Upper lobe of left lung (tissue), 6 donors: ENCODE measurements at regions not wholly inside any gene's neighbourhood (a gene's known extent, or its start where the extent isn't known, plus 50 kb on each side); places are given as distances from the start of the nearest gene placed in this dataset.

ENCODE experiments used
- ATAC-seq, 2 donors: fragments of 200-7000 bp; cut with Tn5 transposase; one replicate each; pipeline ENCODE4 v1.9.1; 2022; ENCODE audit warnings: mild to moderate bottlenecking in 2 of 2, moderate library complexity in 2 of 2; ENCODE audit not compliant: low FRiP score in 2 of 2
- DNase-seq, 2 donors: peaks; one replicate each; pipeline ENCODE4 v3.0.0-alpha.2; 2019 to 2020
- H3K27ac ChIP-seq, 4 donors: fragments of 200-600 bp; sonication (generic); one replicate each; pipeline ENCODE4 v1.5.1; 2016 to 2019
- H3K27me3 ChIP-seq, 4 donors: fragments of 200-600 bp; sonication (generic); one replicate each; pipeline ENCODE4 v1.5.1; 2017 to 2019
- H3K36me3 ChIP-seq, 4 donors: fragments of 200-600 bp; sonication (generic); one replicate each; pipeline ENCODE4 v1.5.1; 2016 to 2019
- H3K4me1 ChIP-seq, 4 donors: fragments of 200-600 bp; sonication (generic); one replicate each; pipeline ENCODE4 v1.5.1; 2018 to 2019
- H3K4me3 ChIP-seq, 4 donors: fragments of 200-600 bp; sonication (generic); one replicate each; pipeline ENCODE4 v1.5.1; 2017 to 2019; ENCODE audit warnings: mild to moderate bottlenecking in 2 of 4, moderate library complexity in 1 of 4
- H3K9me3 ChIP-seq, 4 donors: fragments of 200-600 bp; sonication (generic); one replicate each; pipeline ENCODE4 v1.5.1; 2018 to 2019
- CTCF ChIP-seq, 6 experiments: fragments of 450-650 bp in 4 of 6; fragments of 200-600 bp in 2 of 6; sonication (generic) in 2 of 6; IDR thresholded peaks; one replicate each; pipeline ENCODE4 v1.5.1; 2016 to 2019; ENCODE audit warnings: antibody characterized with exemption in 6 of 6
- EP300 ChIP-seq, 4 donors: sonication (generic); formaldehyde crosslinking; IDR thresholded peaks; one replicate each; pipeline ENCODE4 v1.5.1; 2017; ENCODE audit warnings: antibody characterized with exemption in 4 of 4, control low read depth in 2 of 4
- POLR2A ChIP-seq, 4 donors: fragments of 450-650 bp; IDR thresholded peaks; one replicate each; pipeline ENCODE4 v1.5.1; 2016 to 2017; ENCODE audit warnings: antibody characterized with exemption in 4 of 4, mild to moderate bottlenecking in 2 of 4
- POLR2AphosphoS5 ChIP-seq, 2 donors: sonication (generic); formaldehyde crosslinking; IDR thresholded peaks; one replicate each; pipeline ENCODE4 v1.5.1; 2017; ENCODE audit warnings: antibody characterized with exemption in 2 of 2
- WGBS, 2 donors: methylation state at CpG; one replicate each; pipeline ENCODE4 v1.1.5; 2017 to 2018; 5-methylcytosine and 5-hydroxymethylcytosine counted together
- donor health status: DM: no; HTN: no; CAD: no; lungs with moderate emphysema.
- donor health status: DM: no; HTN: yes; CAD: no; lungs with severe emphysema.

DNA sequence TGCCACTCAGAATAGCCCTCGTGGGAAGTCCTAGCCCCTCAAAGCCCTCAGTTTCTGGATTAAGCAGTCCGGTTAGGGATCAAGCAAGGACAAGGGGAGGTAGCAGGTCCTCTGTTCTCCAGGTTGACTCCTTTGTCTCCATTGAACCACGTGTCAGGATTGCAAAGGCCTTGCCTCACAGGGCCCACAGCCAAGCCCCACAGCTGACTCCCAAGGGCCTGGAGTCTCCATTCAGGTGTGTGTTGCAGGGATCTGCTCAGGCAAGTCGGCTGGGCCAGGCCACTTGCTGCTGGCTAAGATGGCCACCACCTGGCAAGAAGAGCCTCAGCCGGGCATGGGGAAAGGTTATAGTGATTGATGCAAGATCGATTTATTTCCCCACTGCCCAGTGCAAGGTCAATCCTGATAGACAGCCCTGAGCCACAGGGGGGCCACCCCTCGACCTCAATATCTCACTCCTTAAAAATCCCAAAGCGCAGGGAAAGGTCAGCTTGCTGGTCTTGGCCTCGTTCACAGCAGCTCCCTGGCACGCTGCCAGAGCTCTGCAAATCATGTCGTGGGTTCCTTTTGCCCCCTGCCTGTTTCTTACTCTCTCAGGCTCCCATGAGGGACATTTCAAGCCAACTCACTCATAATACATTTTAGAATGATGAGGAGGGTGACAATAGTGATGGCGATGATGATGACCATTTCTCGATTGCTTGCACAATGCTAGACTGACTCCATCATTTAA lies 75.9 kb downstream of the EDN3 start:
- H3K4me3 ChIP-seq, result no peak overlapping the region
- no peaks in the 10 kb centered on the region for H3K9me3 ChIP-seq
- TF ChIP-seq POLR2AphosphoS5 (IDR thresholded peaks at IDR 0.05), result no peak
- 73 to 81% methylated on average over 9 to 13 of the region's 13 CpGs for WGBS, 2 donors
- no peaks in the 10 kb centered on the region for H3K36me3 ChIP-seq
- H3K27ac ChIP-seq, result no peak overlapping the region
- ATAC-seq, result no peak
- H3K27me3 ChIP-seq, result no peaks in the 10 kb centered on the region
- no peaks in the 10 kb centered on the region for H3K4me1 ChIP-seq
- no peak for DNase-seq

GRCh38 chr20:59376998-59377397 lies 76.6 kb downstream of the EDN3 start:
- Histone ChIP-seq H3K36me3 (no peaks in the 10 kb centered on the region), H3K4me1 (no peaks in the 10 kb centered on the region), H3K9me3 (no peaks in the 10 kb centered on the region), H3K4me3 (no peak overlapping the region), H3K27ac (no peak overlapping the region), H3K27me3 (no peaks in the 10 kb centered on the region)
- ATAC-seq, result no peak
- DNase-seq, result no peak
- 58 to 60% methylated on average over 5 to 8 of the region's 8 CpGs for WGBS, 2 donors
- TF ChIP-seq POLR2A (IDR thresholded peaks at IDR 0.05), result no peak
- no peak for TF ChIP-seq CTCF (IDR thresholded peaks at IDR 0.05)
- TF ChIP-seq EP300 (IDR thresholded peaks at IDR 0.05), result no peak
- no peak for TF ChIP-seq POLR2AphosphoS5 (IDR thresholded peaks at IDR 0.05)

DNA sequence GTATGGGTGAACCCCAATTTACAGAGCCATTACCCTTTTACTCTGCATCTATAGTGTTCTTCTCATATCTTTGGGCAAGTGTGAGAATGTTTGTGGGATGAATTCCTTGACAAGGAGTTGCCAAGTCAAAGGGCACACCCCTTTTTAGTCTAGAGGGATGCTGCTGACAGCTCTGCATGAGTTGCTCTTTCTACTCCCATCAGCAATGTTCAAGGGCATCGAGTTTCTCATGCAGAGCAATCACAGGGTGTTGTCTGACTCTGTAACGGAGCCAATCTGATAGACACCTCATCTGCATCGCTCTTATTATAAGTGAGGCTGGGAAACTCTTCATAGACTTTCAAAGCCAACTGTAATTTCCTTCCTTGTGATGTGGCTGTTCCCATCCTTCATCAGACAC lies 77.4 kb downstream of the EDN3 start:
- no peaks in the 10 kb centered on the region for H3K27me3 ChIP-seq
- DNase-seq, result no peak
- no peak overlapping the region for H3K4me3 ChIP-seq
- H3K27ac ChIP-seq, result no peak overlapping the region
- H3K36me3 ChIP-seq, result no peaks in the 10 kb centered on the region
- H3K4me1 ChIP-seq, result no peaks in the 10 kb centered on the region
- WGBS, 2 donors, result 59 to 81% methylated on average over 3 of the region's 3 CpGs
- H3K9me3 ChIP-seq, result no peaks in the 10 kb centered on the region
- no peak for ATAC-seq
- TF ChIP-seq POLR2AphosphoS5 (IDR thresholded peaks at IDR 0.05) (no peak), EP300 (IDR thresholded peaks at IDR 0.05) (no peak), POLR2A (IDR thresholded peaks at IDR 0.05) (no peak), CTCF (IDR thresholded peaks at IDR 0.05) (no peak)

GRCh38 chr20:59378396-59378795 lies 78.0 kb downstream of the EDN3 start:
- DNase-seq (no peak), ATAC-seq (no peak)
- Histone ChIP-seq H3K27ac (no peak overlapping the region), H3K4me1 (no peaks in the 10 kb centered on the region), H3K4me3 (no peak overlapping the region), H3K9me3 (no peaks in the 10 kb centered on the region), H3K36me3 (no peaks in the 10 kb centered on the region), H3K27me3 (no peaks in the 10 kb centered on the region)
- TF ChIP-seq EP300 (IDR thresholded peaks at IDR 0.05) (no peak), POLR2AphosphoS5 (IDR thresholded peaks at IDR 0.05) (no peak), POLR2A (IDR thresholded peaks at IDR 0.05) (no peak), CTCF (IDR thresholded peaks at IDR 0.05) (no peak)
- WGBS, 2 donors, result 86 to 93% methylated on average over 1 of the region's 1 CpG

DNA sequence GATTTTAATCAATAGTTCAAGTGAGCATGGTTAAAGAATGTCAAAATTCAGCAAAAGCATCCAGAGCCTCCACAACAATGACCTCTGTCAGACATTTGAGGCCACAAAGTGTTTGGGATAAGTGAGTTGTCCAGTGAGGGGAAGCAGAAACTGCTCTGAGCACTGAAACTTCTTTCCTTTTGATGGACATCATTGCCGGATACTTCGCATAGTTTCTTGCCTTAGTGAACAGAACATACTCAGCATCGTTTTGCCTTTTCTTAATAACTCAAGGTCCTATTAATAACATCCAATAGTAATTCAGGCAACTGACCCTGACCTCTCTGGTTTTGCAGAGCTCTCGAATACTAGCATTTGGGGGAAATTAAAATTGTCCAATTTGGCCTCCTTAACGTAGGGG lies 78.6 kb downstream of the EDN3 start:
- Histone ChIP-seq H3K27me3 (no peaks in the 10 kb centered on the region), H3K4me1 (no peaks in the 10 kb centered on the region), H3K9me3 (no peaks in the 10 kb centered on the region), H3K36me3 (no peaks in the 10 kb centered on the region), H3K27ac (no peak overlapping the region), H3K4me3 (no peak overlapping the region)
- no peak for TF ChIP-seq CTCF (IDR thresholded peaks at IDR 0.05)
- TF ChIP-seq POLR2A (IDR thresholded peaks at IDR 0.05), result no peak
- no peak for TF ChIP-seq EP300 (IDR thresholded peaks at IDR 0.05)
- TF ChIP-seq POLR2AphosphoS5 (IDR thresholded peaks at IDR 0.05), result no peak
- ATAC-seq (no peak), DNase-seq (no peak)
- WGBS, 2 donors, result 58 to 62% methylated on average over 5 of the region's 5 CpGs
